Mesendoderm (in vitro differentiated cells): ENCODE measurements at regions not wholly inside any gene's neighbourhood (a gene's known extent, or its start where the extent isn't known, plus 50 kb on each side); places are given as distances from the start of the nearest gene placed in this dataset.
A peak's percentile ranks its signal among the peaks of the same experiment; 100 is the strongest.

Experiments used
- DNase-seq: peaks from one replicate; pipeline ENCODE4 v3.0.0; 2013
- H2AK5ac ChIP-seq: 2 replicates; pipeline ENCODE4 v1.6.1; 2013; ENCODE audit warnings: low read length, inconsistent platforms
- H2BK120ac ChIP-seq: 2 replicates; pipeline ENCODE4 v1.6.1; 2013; ENCODE audit warnings: low read depth, mild to moderate bottlenecking, low read length, moderate library complexity, mixed read lengths
- H2BK15ac ChIP-seq: replicated peaks from 2 replicates; pipeline ENCODE4 v1.6.1; 2013; ENCODE audit warnings: low read depth, mild to moderate bottlenecking, moderate library complexity
- H2BK5ac ChIP-seq: 2 replicates; pipeline ENCODE4 v1.6.1; 2013; ENCODE audit warnings: low read length, inconsistent platforms
- H3K18ac ChIP-seq: 2 replicates; pipeline ENCODE4 v1.6.1; 2013; ENCODE audit warnings: mild to moderate bottlenecking, low read length, mixed read lengths
- H3K23ac ChIP-seq: one replicate; pipeline ENCODE4 v1.6.1; 2013; ENCODE audit warnings: low read length
- H3K27ac ChIP-seq: 2 replicates; pipeline ENCODE4 v1.5.1; 2013; ENCODE audit warnings: low read depth, mild to moderate bottlenecking, inconsistent platforms, low read length, moderate library complexity
- H3K27me3 ChIP-seq: 2 replicates; pipeline ENCODE4 v1.6.1; 2013; ENCODE audit warnings: low read length, control low read depth, mild to moderate bottlenecking, inconsistent platforms; ENCODE audit not compliant: insufficient read depth, poor library complexity
- H3K36me3 ChIP-seq: 2 replicates; pipeline ENCODE4 v1.6.1; 2013; ENCODE audit warnings: low read length, inconsistent platforms; ENCODE audit not compliant: control insufficient read depth, insufficient read depth
- H3K4ac ChIP-seq: one replicate; pipeline ENCODE4 v1.6.1; 2013; ENCODE audit warnings: low read depth, mild to moderate bottlenecking, low read length, moderate library complexity
- H3K4me1 ChIP-seq: 2 replicates; pipeline ENCODE4 v1.6.1; 2013; ENCODE audit warnings: low read depth, low read length, inconsistent platforms; ENCODE audit not compliant: control insufficient read depth
- H3K4me2 ChIP-seq: 2 replicates; pipeline ENCODE4 v1.6.1; 2013; ENCODE audit warnings: low read length
- H3K4me3 ChIP-seq: 2 replicates; pipeline ENCODE4 v1.5.1; 2013; ENCODE audit warnings: mild to moderate bottlenecking, low read length
- H3K56ac ChIP-seq: one replicate; pipeline ENCODE4 v1.6.1; 2013; ENCODE audit warnings: low read length
- H3K79me1 ChIP-seq: 2 replicates; pipeline ENCODE4 v1.6.1; 2013; ENCODE audit warnings: low read length, inconsistent platforms
- H3K79me2 ChIP-seq: 2 replicates; pipeline ENCODE4 v1.6.1; 2013; ENCODE audit warnings: mild to moderate bottlenecking, low read length; ENCODE audit not compliant: control insufficient read depth, insufficient read depth
- H3K9ac ChIP-seq: 2 replicates; pipeline ENCODE4 v1.6.1; 2013; ENCODE audit warnings: low read length, inconsistent platforms
- H4K5ac ChIP-seq: one replicate; pipeline ENCODE4 v1.6.1; 2013; ENCODE audit warnings: low read length
- H4K8ac ChIP-seq: one replicate; pipeline ENCODE4 v1.6.1; 2013; ENCODE audit warnings: low read depth, mild to moderate bottlenecking, control low read depth, low read length, moderate library complexity
- WGBS: extraction: QIAGEN DNeasy Blood & Tissue Kit; methylation state at CpG from one replicate; pipeline ENCODE4 v1.1.7; 2013; ENCODE audit warnings: low lambda C conversion rate, missing lambda C conversion rate; ENCODE audit not compliant: insufficient coverage; ENCODE audit errors: extremely low coverage; 5-methylcytosine and 5-hydroxymethylcytosine counted together

DNA sequence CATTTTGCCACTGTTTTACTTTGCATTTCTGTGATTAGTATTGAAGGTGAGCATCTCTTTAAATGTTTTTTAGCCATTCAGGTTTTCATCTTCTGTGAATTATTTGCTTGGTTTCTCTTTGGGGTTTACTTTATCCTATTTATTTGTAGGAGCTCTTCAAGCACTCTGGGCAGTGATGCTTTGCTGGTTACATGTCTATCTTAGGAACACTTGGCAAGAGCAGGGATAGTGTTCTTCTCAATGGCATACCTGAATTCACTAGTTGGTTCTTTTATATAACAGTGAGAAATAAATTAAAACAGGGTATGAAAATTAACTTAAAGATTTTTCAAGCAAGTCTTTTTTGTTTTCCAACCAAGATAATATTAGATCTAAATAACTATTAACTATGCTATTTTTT lies 119.7 kb upstream of the BACH2 start:
- Histone ChIP-seq H3K56ac (no peak overlapping the region), H2BK120ac (no peak overlapping the region), H3K9ac (no peak overlapping the region), H2BK5ac (no peak overlapping the region), H3K27me3 (no peaks in the 10 kb centered on the region), H2BK15ac (no peak overlapping the region), H3K36me3 (no peaks in the 10 kb centered on the region), H3K18ac (no peak overlapping the region), H4K8ac (no peak overlapping the region), H3K79me2 (no peaks in the 10 kb centered on the region), H3K4me3 (no peak overlapping the region), H3K27ac (no peak overlapping the region), H4K5ac (no peak overlapping the region), H2AK5ac (no peak overlapping the region), H3K4me1 (peaks cover 3% of the 10 kb centered on the region), H3K23ac (no peak overlapping the region), H3K79me1 (no peaks in the 10 kb centered on the region), H3K4ac (no peak overlapping the region), H3K4me2 (no peak overlapping the region)
- no peak for DNase-seq

DNA sequence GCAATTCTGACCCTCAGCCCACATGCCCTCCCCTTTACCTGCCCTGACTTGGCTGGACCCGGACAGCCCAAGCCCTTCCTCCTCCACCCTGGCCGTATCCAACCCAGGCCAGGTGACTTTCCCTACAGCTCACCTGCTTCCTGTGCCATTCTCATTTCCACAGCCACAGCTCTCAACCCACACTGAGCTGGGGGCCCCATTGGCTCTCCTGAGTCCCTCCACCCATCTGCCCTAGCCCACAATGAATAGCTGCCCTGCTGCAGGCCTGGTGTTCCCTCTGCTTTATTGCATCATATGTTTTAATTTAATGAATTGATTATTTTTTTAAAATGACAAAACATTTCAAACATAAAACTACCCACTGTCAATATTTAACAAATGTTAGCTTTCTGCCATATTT lies 118.5 kb upstream of the BACH2 start:
- no peak overlapping the region for H2BK5ac ChIP-seq
- WGBS: no CpG with 5 or more reads among the region's 2 CpGs

DNA sequence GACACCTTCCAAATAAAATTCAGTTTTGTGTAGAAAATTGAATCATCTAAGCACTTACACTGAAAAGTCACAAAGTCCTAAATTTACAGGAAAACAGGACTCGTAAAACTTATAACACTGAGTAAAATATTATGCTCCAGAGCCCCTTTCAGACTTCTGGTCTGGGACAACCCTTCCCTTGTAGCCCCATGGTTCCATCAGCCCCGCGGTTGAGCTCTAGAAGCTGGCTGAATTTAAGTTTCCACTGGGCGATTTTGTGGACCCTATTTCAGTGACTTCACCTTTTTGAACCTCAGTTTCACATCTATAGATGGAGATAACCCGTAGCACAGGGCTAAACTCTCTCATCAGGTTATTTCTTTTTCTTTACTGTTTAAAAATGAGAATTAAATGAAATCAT lies 117.7 kb upstream of the BACH2 start:
- Histone ChIP-seq H3K79me2 (no peaks in the 10 kb centered on the region), H3K27ac (no peak overlapping the region), H2AK5ac (no peak overlapping the region), H3K4ac (no peak overlapping the region), H3K18ac (no peak overlapping the region), H3K9ac (no peak overlapping the region), H4K8ac (no peak overlapping the region), H3K79me1 (no peaks in the 10 kb centered on the region), H3K56ac (no peak overlapping the region), H2BK15ac (no peak overlapping the region), H3K23ac (no peak overlapping the region), H3K4me3 (no peak overlapping the region), H2BK120ac (no peak overlapping the region), H4K5ac (no peak overlapping the region), H3K4me1 (peaks cover 3% of the 10 kb centered on the region), H2BK5ac (no peak overlapping the region), H3K4me2 (no peak overlapping the region), H3K27me3 (no peaks in the 10 kb centered on the region), H3K36me3 (no peaks in the 10 kb centered on the region)
- WGBS: no CpG with 5 or more reads among the region's 5 CpGs
- no peak for DNase-seq

More for the DNA sequence above, 118.5 kb upstream of the BACH2 start:
- Histone ChIP-seq H3K27ac (no peak overlapping the region), H3K23ac (no peak overlapping the region), H3K18ac (no peak overlapping the region), H3K4me2 (no peak overlapping the region), H3K4me1 (peaks cover 3% of the 10 kb centered on the region), H3K36me3 (no peaks in the 10 kb centered on the region), H2AK5ac (no peak overlapping the region), H4K5ac (no peak overlapping the region), H3K4me3 (no peak overlapping the region), H3K27me3 (no peaks in the 10 kb centered on the region), H3K4ac (no peak overlapping the region), H3K56ac (no peak overlapping the region), H4K8ac (no peak overlapping the region), H3K79me1 (no peaks in the 10 kb centered on the region), H3K79me2 (no peaks in the 10 kb centered on the region), H2BK120ac (no peak overlapping the region), H2BK15ac (no peak overlapping the region), H3K9ac (no peak overlapping the region)
- DNase-seq: no peak

DNA sequence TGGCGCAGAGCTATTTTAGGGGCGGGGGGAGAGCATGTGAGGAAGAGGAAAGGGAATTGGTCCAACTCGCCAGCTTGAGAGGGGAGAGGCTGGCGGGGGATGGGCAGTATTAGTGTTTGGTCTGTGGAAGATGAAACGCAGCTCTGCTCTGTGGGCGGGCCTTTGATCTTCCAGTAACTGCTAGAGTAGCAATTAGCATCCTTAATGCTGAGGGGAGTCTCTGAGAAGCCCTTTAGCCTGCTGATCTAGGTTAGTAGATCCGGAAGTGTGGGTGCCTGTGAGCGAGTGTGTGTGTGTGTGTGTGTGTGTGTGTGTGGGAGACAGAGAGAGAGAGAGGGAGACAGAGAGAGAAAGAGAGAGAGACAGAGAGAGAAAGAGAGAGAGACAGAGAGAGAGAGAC lies 117.2 kb upstream of the BACH2 start:
- H4K8ac ChIP-seq: no peak overlapping the region
- peak; percentile 88 for DNase-seq
- no peak overlapping the region for H3K4me3 ChIP-seq
- no peaks in the 10 kb centered on the region for H3K79me2 ChIP-seq
- H3K4me2 ChIP-seq: no peak overlapping the region
- H3K27me3 ChIP-seq: no peaks in the 10 kb centered on the region
- H3K79me1 ChIP-seq: no peaks in the 10 kb centered on the region
- no peak overlapping the region for H3K23ac ChIP-seq
- no peak overlapping the region for H3K27ac ChIP-seq
- H3K36me3 ChIP-seq: no peaks in the 10 kb centered on the region
- H2BK120ac ChIP-seq: no peak overlapping the region
- H3K56ac ChIP-seq: no peak overlapping the region
- H3K4ac ChIP-seq: no peak overlapping the region
- no peak overlapping the region for H2BK15ac ChIP-seq
- no peak overlapping the region for H3K9ac ChIP-seq
- H2BK5ac ChIP-seq: no peak overlapping the region
- H2AK5ac ChIP-seq: no peak overlapping the region
- H3K18ac ChIP-seq: no peak overlapping the region
- H4K5ac ChIP-seq: no peak overlapping the region
- WGBS: no CpG with 5 or more reads among the region's 8 CpGs
- H3K4me1 ChIP-seq: peaks cover 3% of the 10 kb centered on the region

DNA sequence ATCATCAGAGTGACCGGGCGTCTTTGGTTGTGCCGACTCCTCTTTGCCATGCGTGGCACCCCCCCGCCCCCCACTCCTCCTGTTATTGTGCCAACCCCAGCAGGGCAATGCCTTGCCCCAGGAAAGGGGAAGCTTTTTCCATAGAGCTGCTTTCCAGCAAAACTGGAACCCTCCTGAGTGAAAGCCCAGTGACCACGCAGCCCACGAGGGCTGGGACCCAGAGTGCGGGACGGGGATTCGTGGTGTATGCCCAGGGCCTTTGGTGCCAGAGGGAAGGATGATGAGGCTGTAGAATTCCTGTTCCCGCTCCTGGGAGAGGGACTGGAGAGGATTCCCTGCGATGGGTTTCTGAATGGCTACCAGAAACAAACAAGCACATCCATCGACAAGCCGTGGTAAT lies 116.8 kb upstream of the BACH2 start:
- DNase-seq: no peak
- H3K27me3 ChIP-seq: no peaks in the 10 kb centered on the region
- no peak overlapping the region for H2BK15ac ChIP-seq
- no peak overlapping the region for H2AK5ac ChIP-seq
- no peak overlapping the region for H3K27ac ChIP-seq
- no peak overlapping the region for H3K23ac ChIP-seq
- H4K5ac ChIP-seq: no peak overlapping the region
- no peak overlapping the region for H3K4me3 ChIP-seq
- no peak overlapping the region for H3K56ac ChIP-seq
- no peak overlapping the region for H3K18ac ChIP-seq
- no peak overlapping the region for H4K8ac ChIP-seq
- H3K4ac ChIP-seq: no peak overlapping the region
- no peaks in the 10 kb centered on the region for H3K79me1 ChIP-seq
- H3K4me2 ChIP-seq: no peak overlapping the region
- H2BK5ac ChIP-seq: no peak overlapping the region
- no peak overlapping the region for H2BK120ac ChIP-seq
- no peaks in the 10 kb centered on the region for H3K36me3 ChIP-seq
- no peaks in the 10 kb centered on the region for H3K79me2 ChIP-seq
- no peak overlapping the region for H3K9ac ChIP-seq
- peaks cover 3% of the 10 kb centered on the region for H3K4me1 ChIP-seq
- no CpG with 5 or more reads among the region's 14 CpGs for WGBS

DNA sequence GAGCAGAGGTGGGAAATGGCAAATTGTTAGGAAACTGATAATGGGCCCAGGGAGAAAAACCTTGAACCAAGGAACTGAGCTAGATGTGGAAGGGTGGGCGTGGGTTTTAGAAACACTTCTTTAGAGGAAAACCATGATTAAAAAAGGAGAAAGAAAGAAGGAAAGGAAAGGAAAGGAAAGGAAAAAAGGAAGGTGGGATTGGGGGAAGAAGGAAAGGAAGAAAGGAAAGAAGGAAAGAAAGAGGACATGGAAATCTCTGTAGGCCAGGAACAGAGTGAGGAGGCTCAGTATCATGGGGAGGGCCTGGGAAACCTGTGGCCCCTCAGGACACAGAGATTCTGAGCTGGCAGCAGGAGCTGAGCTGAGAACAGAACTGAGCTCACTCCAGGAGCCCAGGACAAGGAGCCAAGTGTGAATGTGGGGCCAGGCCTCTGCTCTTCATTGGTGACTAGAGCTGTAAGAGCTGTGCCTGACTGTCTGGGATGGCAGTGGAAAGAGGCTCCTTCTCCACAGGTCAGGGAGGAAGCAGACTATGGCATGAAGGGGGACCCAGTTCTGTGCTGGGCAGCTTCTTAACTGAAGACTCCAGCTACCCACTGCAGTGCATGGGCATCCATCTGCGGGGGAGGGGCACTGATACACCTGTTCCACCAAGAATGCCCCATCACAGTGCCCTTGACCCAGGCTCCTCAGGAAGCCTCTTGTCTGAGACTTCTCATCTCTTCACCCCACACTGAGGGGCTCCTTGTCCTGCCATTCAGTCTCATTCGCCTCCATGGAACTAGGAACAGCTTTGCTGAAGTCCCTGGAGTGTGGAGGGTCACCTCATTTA lies 116.1 kb upstream of the BACH2 start:
- H2BK5ac ChIP-seq: no peak overlapping the region
- no CpG with 5 or more reads among the region's 3 CpGs for WGBS
- H3K79me2 ChIP-seq: no peaks in the 10 kb centered on the region
- H2BK120ac ChIP-seq: no peak overlapping the region
- H3K4me3 ChIP-seq: no peak overlapping the region
- no peaks in the 10 kb centered on the region for H3K36me3 ChIP-seq
- no peaks in the 10 kb centered on the region for H3K79me1 ChIP-seq
- H4K8ac ChIP-seq: no peak overlapping the region
- no peak overlapping the region for H3K4me2 ChIP-seq
- no peak overlapping the region for H3K4ac ChIP-seq
- H3K56ac ChIP-seq: no peak overlapping the region
- H3K18ac ChIP-seq: no peak overlapping the region
- no peak overlapping the region for H2BK15ac ChIP-seq
- no peaks in the 10 kb centered on the region for H3K27me3 ChIP-seq
- H3K4me1 ChIP-seq: peaks cover 3% of the 10 kb centered on the region
- H3K9ac ChIP-seq: no peak overlapping the region
- no peak overlapping the region for H3K23ac ChIP-seq
- no peak for DNase-seq
- H3K27ac ChIP-seq: no peak overlapping the region
- no peak overlapping the region for H2AK5ac ChIP-seq
- no peak overlapping the region for H4K5ac ChIP-seq
